Body of pancreas (tissue), 4 donors: ENCODE measurements at regions not wholly inside any gene's neighbourhood (a gene's known extent, or its start where the extent isn't known, plus 50 kb on each side); places are given as distances from the start of the nearest gene placed in this dataset.

Experiments
- ATAC-seq: fragments of 150-250 bp; one replicate; pipeline ENCODE4 v1.9.1; 2016
- DNase-seq, 4 donors: peaks; one replicate each; pipeline ENCODE4 v3.0.0-alpha.2; 2019
- H3K27ac ChIP-seq, 4 donors: fragments of 200-600 bp; sonication (generic); 1 replicate in 3 of 4; 2 replicates in 1 of 4; pipeline versions ENCODE4 v1.5.1 to v1.6.1; 2016 to 2019; ENCODE audit warnings: mild to moderate bottlenecking in 1 of 4, mixed read lengths in 1 of 4, moderate library complexity in 1 of 4
- H3K27me3 ChIP-seq, 2 donors: fragments of 200-600 bp; sonication (generic); one replicate each; pipeline ENCODE4 v1.6.0; 2016; ENCODE audit warnings: mild to moderate bottlenecking in 1 of 2
- H3K36me3 ChIP-seq, 2 donors: fragments of 200-600 bp; sonication (generic); replicated peaks in 1 of 2; 2 replicates each; pipeline ENCODE4 v1.5.1; 2016; ENCODE audit warnings: low read depth in 2 of 2; ENCODE audit not compliant: insufficient read depth in 1 of 2
- H3K4me1 ChIP-seq: fragments of 200-600 bp; sonication (generic); one replicate; pipeline ENCODE4 v1.6.0; 2016
- H3K4me3 ChIP-seq, 2 donors: fragments of 200-600 bp; sonication (generic); 1 replicate in 1 of 2; 2 replicates in 1 of 2; pipeline ENCODE4 v1.5.1; 2016 to 2019
- H3K9me3 ChIP-seq, 3 donors: fragments of 200-600 bp; sonication (generic); 1 replicate in 2 of 3; 2 replicates in 1 of 3; pipeline ENCODE4 v1.5.1; 2016
- POLR2A ChIP-seq, 3 donors: fragments of 450-650 bp; IDR thresholded peaks; one replicate each; pipeline ENCODE4 v1.6.1; 2016; ENCODE audit warnings: antibody characterized with exemption in 3 of 3, mild to moderate bottlenecking in 2 of 3
- WGBS, 2 donors: methylation state at CpG; one replicate each; pipeline ENCODE4 v1.1.5; 2017; 5-methylcytosine and 5-hydroxymethylcytosine counted together
- intact Hi-C: fragments of 100-400 bp; cut with DNase I; formaldehyde crosslinking; loops from one replicate; pipeline ENCODE4 v1.15.1; 2023
- TF ChIP-seq, protein P1 (sequence below), 7 experiments: fragments of 450-650 bp in 4 of 7; fragments of 200-600 bp in 3 of 7; sonication (generic) in 3 of 7; IDR thresholded peaks; one replicate each; pipeline ENCODE4 v1.5.1; 2016 to 2019; ENCODE audit warnings: antibody characterized with exemption in 7 of 7

GRCh38 chr6:11633741-11634509, 96.4 kb downstream of the TMEM170B start:
- H3K27ac ChIP-seq, result peak overlapping the region; percentile 16 to 68 (median 47)
- 63 to 70% methylated on average over 11 of the region's 11 CpGs for WGBS, 2 donors

DNA sequence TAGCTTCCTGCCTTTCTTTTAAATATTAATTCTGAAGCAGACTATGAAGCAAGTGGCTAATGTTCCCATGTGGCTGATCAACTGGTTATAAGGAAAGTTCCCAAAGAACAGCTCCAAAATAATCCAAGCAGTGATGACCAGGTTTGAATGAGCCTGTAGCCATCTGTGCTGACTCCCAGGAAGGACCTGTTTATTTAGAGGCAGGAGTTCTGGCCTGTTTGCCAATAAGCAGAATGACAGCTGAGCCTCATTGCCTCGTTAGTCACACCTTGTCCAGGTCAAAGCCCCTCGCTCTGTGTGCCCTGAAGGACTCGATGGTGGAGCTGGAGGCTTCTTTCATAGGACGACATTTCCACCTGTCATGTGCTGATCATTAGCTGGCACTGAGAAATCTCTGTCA, 97.4 kb downstream of the TMEM170B start:
- 29 to 37% methylated on average over 4 of the region's 4 CpGs for WGBS, 2 donors
- H3K4me3 ChIP-seq, result no peak overlapping the region
- H3K4me1 ChIP-seq, result peaks cover 68% of the 10 kb centered on the region
- H3K9me3 ChIP-seq, result no peaks in the 10 kb centered on the region
- ATAC-seq (peak; percentile 54), DNase-seq (peak; percentile 26 to 74 (median 62))
- no peaks in the 10 kb centered on the region for H3K36me3 ChIP-seq
- peak overlapping the region in 3 of 4 donors; percentile 16 to 68 (median 58) for H3K27ac ChIP-seq
- no peaks in the 10 kb centered on the region for H3K27me3 ChIP-seq
- TF ChIP-seq, protein P1, sequence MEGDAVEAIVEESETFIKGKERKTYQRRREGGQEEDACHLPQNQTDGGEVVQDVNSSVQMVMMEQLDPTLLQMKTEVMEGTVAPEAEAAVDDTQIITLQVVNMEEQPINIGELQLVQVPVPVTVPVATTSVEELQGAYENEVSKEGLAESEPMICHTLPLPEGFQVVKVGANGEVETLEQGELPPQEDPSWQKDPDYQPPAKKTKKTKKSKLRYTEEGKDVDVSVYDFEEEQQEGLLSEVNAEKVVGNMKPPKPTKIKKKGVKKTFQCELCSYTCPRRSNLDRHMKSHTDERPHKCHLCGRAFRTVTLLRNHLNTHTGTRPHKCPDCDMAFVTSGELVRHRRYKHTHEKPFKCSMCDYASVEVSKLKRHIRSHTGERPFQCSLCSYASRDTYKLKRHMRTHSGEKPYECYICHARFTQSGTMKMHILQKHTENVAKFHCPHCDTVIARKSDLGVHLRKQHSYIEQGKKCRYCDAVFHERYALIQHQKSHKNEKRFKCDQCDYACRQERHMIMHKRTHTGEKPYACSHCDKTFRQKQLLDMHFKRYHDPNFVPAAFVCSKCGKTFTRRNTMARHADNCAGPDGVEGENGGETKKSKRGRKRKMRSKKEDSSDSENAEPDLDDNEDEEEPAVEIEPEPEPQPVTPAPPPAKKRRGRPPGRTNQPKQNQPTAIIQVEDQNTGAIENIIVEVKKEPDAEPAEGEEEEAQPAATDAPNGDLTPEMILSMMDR (IDR thresholded peaks at IDR 0.05), result no peak
- TF ChIP-seq POLR2A (IDR thresholded peaks at IDR 0.05), result no peak
- intact Hi-C loops, result no loop called here

More at GRCh38 chr6:11633741-11634509, 96.4 kb downstream of the TMEM170B start:
- no peak for TF ChIP-seq POLR2A (IDR thresholded peaks at IDR 0.05)
- TF ChIP-seq, protein P1 (IDR thresholded peaks at IDR 0.05), result no peak
- Histone ChIP-seq H3K9me3 (no peaks in the 10 kb centered on the region), H3K4me1 (peaks cover 64% of the 10 kb centered on the region), H3K4me3 (no peak overlapping the region), H3K36me3 (no peaks in the 10 kb centered on the region), H3K27me3 (no peaks in the 10 kb centered on the region)
- no peak for ATAC-seq
- no peak for DNase-seq
- intact Hi-C loops, result no loop called here

- H3K27ac ChIP-seq, result peak overlapping the region; percentile 58 to 83 (median 77)
- no peak overlapping the region for H3K4me3 ChIP-seq
- no peak for TF ChIP-seq POLR2A (IDR thresholded peaks at IDR 0.05)
- no peaks in the 10 kb centered on the region for H3K27me3 ChIP-seq
- no peaks in the 10 kb centered on the region for H3K9me3 ChIP-seq
- DNase-seq (peak; percentile 24 to 80 (median 68)), ATAC-seq (no peak)
- H3K4me1 ChIP-seq, result peaks cover 64% of the 10 kb centered on the region
- 44 to 52% methylated on average over 5 of the region's 5 CpGs for WGBS, 2 donors
- no peaks in the 10 kb centered on the region for H3K36me3 ChIP-seq
- intact Hi-C loops, result no loop called here
Measured at GRCh38 chr6:11636121-11636520, 98.6 kb downstream of the TMEM170B start.

DNA sequence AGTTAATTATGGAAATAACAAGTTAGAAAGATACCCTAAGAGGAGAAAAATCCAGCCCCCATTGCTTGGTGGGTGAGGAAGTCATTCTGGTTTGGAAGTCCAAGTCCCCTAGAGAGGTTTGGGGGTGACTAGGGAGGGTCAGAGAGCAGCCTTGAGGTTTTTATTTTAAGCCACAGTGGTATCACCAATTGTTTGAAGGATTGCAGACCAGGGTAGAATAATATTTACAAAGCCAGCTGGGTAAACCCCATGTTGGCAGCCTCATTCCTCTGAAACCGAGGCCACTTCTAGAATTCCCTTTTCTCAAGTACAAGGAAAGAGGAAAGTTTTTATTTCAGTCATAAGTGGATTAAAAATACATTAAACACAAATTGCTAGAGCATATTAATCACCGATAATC, 99.7 kb downstream of the TMEM170B start:
- H3K4me3 ChIP-seq, result no peak overlapping the region
- 33 to 34% methylated on average over 2 of the region's 2 CpGs for WGBS, 2 donors
- H3K9me3 ChIP-seq, result no peaks in the 10 kb centered on the region
- DNase-seq (peak; percentile 44 to 77 (median 58)), ATAC-seq (peak; percentile 75)
- H3K27ac ChIP-seq, result peak overlapping the region; percentile 58 to 83 (median 77)
- TF ChIP-seq POLR2A (IDR thresholded peaks at IDR 0.05), result no peak
- TF ChIP-seq, protein P1 (IDR thresholded peaks at IDR 0.05), result no peak
- intact Hi-C loops, result no loop called here
- H3K4me1 ChIP-seq, result peaks cover 63% of the 10 kb centered on the region
- no peaks in the 10 kb centered on the region for H3K27me3 ChIP-seq
- H3K36me3 ChIP-seq, result no peaks in the 10 kb centered on the region

GRCh38 chr6:11639376-11640235, 102.1 kb downstream of the TMEM170B start:
- 90 to 91% methylated on average over 5 of the region's 5 CpGs for WGBS, 2 donors
- Histone ChIP-seq H3K4me1 (peaks cover 42% of the 10 kb centered on the region), H3K27me3 (no peaks in the 10 kb centered on the region), H3K4me3 (no peak overlapping the region), H3K9me3 (no peaks in the 10 kb centered on the region), H3K36me3 (no peaks in the 10 kb centered on the region), H3K27ac (peak overlapping the region in 1 of 4 donors; percentile 83)
- TF ChIP-seq POLR2A (IDR thresholded peaks at IDR 0.05), result no peak
- TF ChIP-seq, protein P1 (IDR thresholded peaks at IDR 0.05), result no peak
- no peak for ATAC-seq
- DNase-seq, result no peak
- intact Hi-C loops, result no loop called here
